ENCODE measurements at regions not wholly inside any gene's neighbourhood (a gene's known extent, or its start where the extent isn't known, plus 50 kb on each side); places are given as distances from the start of the nearest gene placed in this dataset.
"Not testable (repeated sequence)": the region's sequence is repeated elsewhere in the genome, so short reads cannot be mapped to it uniquely, and the experiment has no call there.

GRCh38 chr17:71503710-71504465, 616.9 kb upstream of the SOX9 start:
- H3K36me3 ChIP-seq = no peaks in the 10 kb centered on the region
- H3K9me3 ChIP-seq = no peaks in the 10 kb centered on the region
- no peaks in the 10 kb centered on the region for H3K27me3 ChIP-seq
- H3K4me3 ChIP-seq = no peak overlapping the region
- no peaks in the 10 kb centered on the region for H3K4me1 ChIP-seq
- no peak overlapping the region for H3K27ac ChIP-seq
- TF ChIP-seq CTCF (IDR thresholded peaks at IDR 0.05) = no peak
- intact Hi-C loops (cut with DNase I) = no loop called here
- no peak for DNase-seq (ENCODE audit: low spot score in 2 of 2)

- H3K9me3 ChIP-seq = no peaks in the 10 kb centered on the region
- no peak for DNase-seq (ENCODE audit: low spot score in 2 of 2)
- intact Hi-C loops (cut with DNase I) = no loop called here
- H3K4me1 ChIP-seq = no peaks in the 10 kb centered on the region
- no peak overlapping the region for H3K4me3 ChIP-seq
- H3K36me3 ChIP-seq = no peaks in the 10 kb centered on the region
- H3K27me3 ChIP-seq = no peaks in the 10 kb centered on the region
- no peak for TF ChIP-seq CTCF (IDR thresholded peaks at IDR 0.05)
- no peak overlapping the region for H3K27ac ChIP-seq
Measured at GRCh38 chr17:71505200-71505599, 615.6 kb upstream of the SOX9 start.

- no peak for DNase-seq (ENCODE audit: low spot score in 2 of 2)
- Histone ChIP-seq H3K36me3 (no peaks in the 10 kb centered on the region), H3K27ac (no peak overlapping the region), H3K9me3 (no peaks in the 10 kb centered on the region), H3K4me1 (no peaks in the 10 kb centered on the region), H3K27me3 (no peaks in the 10 kb centered on the region), H3K4me3 (no peak overlapping the region)
- TF ChIP-seq CTCF (IDR thresholded peaks at IDR 0.05) = no peak
- intact Hi-C loops (cut with DNase I) = no loop called here
Measured at GRCh38 chr17:71505981-71506380, 614.8 kb upstream of the SOX9 start.

- intact Hi-C loops (cut with DNase I) = no loop called here
- H3K9me3 ChIP-seq = no peaks in the 10 kb centered on the region
- TF ChIP-seq CTCF (IDR thresholded peaks at IDR 0.05) = no peak
- H3K27ac ChIP-seq = no peak overlapping the region
- H3K4me1 ChIP-seq = no peaks in the 10 kb centered on the region
- no peaks in the 10 kb centered on the region for H3K27me3 ChIP-seq
- H3K36me3 ChIP-seq = no peaks in the 10 kb centered on the region
- no peak for DNase-seq (ENCODE audit: low spot score in 2 of 2)
- no peak overlapping the region for H3K4me3 ChIP-seq
Measured at GRCh38 chr17:71511266-71511995, 609.4 kb upstream of the SOX9 start.

- intact Hi-C loops (cut with DNase I); H3K27ac ChIP-seq; DNase-seq (ENCODE audit: low spot score in 2 of 2); H3K27me3 ChIP-seq; H3K4me3 ChIP-seq; H3K4me1 ChIP-seq; H3K9me3 ChIP-seq; H3K36me3 ChIP-seq: not testable (repeated sequence)
Measured at GRCh38 chr17:71513725-71514124, 607.1 kb upstream of the SOX9 start.

GRCh38 chr17:71516149-71516548, 604.7 kb upstream of the SOX9 start:
- Histone ChIP-seq H3K4me3 (no peak overlapping the region), H3K36me3 (no peaks in the 10 kb centered on the region), H3K27ac (no peak overlapping the region), H3K27me3 (no peaks in the 10 kb centered on the region), H3K9me3 (no peaks in the 10 kb centered on the region), H3K4me1 (no peaks in the 10 kb centered on the region)
- intact Hi-C loops (cut with DNase I) = no loop called here
- DNase-seq (ENCODE audit: low spot score in 2 of 2) = no peak
- TF ChIP-seq CTCF (IDR thresholded peaks at IDR 0.05) = no peak
